Epithelial cell of prostate (primary cell): ENCODE measurements at regions not wholly inside any gene's neighbourhood (a gene's known extent, or its start where the extent isn't known, plus 50 kb on each side); places are given as distances from the start of the nearest gene placed in this dataset.
"Not testable (repeated sequence)": the region's sequence is repeated elsewhere in the genome, so short reads cannot be mapped to it uniquely, and the experiment has no call there.

Experiments used
- DNase-seq: peaks from one replicate; pipeline ENCODE4 v3.0.0-alpha.2; 2011; ENCODE audit warnings: low read depth, low spot score
- H3K27ac ChIP-seq: fragments of 450-650 bp; 2 replicates; pipeline ENCODE4 v1.5.1; 2017; ENCODE audit warnings: mild to moderate bottlenecking

DNA sequence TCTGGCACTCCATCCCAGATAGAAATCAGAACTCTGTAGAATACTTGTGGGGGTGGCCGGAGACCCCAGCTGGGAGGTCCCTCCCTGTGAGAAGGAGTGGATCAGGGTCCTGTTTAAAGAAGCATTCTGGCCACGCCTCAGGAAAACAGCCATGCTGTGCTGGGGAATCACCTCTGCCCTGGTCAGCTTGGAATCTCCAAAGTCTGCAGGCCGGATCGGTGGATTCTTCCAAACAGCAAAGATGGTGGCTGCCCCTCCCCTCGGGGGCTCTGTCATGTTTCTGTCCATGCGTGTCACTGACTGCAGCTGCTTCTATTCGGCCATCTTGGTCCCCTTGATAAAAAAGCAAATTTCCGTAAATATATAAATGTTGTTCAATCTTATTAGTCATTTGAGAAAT is 365.9 kb downstream of the JRKL start:
- H3K27ac ChIP-seq = no peak overlapping the region
- DNase-seq = no peak

DNA sequence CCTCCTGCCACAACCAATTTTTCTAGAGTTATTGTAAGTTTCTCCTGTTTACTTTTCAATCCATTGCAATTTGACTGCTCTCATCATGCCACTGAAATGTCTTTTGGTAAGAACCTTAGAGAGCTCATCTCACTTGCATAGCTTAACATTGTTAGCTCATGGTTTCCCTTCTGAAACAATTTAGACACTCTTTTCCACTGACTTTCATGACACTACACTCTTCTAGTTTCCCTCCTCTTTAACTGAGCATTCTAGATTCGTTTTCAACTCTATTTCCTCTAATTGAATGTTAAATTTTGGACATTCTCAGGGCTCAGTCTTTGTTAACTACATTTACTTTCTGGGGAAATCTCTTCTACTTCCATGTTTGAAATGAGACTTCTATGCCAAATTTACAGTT is 369.1 kb downstream of the JRKL start:
- H3K27ac ChIP-seq = no peak overlapping the region
- no peak for DNase-seq

DNA sequence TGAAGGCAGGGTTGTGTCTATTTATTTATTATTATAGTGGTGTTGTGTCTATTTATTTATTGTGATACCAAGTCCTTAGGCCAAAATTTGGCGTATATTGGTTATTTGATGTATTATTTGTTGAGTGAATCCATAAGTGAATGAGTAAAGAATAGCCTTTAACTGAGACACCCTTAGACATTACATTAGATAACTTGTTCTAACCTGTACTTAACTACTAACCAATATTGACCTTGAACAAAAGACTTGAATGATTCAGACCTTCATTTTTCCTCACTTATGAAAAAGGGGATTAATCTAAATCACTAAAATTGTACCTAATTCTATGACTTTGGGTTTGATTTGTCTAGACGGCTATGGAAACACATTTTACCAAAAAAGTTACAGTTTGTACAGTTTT is 370.5 kb downstream of the JRKL start:
- peak overlapping the region; percentile 72 for H3K27ac ChIP-seq
- no peak for DNase-seq

DNA sequence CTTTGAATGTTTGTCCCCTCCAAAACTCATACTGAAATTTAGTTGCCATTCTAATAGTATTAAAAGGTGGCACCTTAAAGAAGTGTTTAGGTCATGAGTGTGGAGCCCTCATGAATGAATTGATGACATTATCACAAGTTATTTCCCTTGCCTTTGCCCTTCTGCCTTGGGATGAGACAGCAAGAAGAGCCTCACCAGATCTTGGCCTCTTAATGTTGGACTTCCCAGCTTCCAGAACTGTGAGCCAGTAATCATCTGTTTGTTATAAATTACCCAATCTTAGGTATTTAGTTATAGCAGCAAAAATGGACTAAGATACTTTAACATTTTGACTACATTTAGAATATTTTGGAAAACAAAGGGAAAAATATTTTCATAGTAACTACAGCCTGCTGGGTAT is 371.0 kb downstream of the JRKL start:
- DNase-seq = no peak
- H3K27ac ChIP-seq = peak overlapping the region; percentile 72

DNA sequence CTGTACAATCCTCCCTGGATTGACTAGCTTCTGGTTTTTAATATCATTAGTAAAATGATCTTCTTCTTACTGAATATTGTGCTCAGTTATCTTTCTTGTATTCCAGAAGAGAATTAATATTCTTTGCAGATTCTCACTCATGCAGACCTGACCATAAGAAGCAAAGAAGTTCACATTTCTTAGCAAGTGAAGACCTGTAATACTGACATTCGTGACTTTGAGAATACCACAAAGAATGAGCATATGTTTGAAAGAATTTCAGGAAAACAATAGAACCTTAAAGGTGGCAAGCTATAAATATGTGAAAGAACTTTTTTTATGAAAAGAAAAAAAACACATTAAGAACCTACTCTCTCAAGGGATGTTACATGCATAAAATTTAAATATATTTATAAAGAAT is 371.6 kb downstream of the JRKL start:
- DNase-seq = no peak
- H3K27ac ChIP-seq = peak overlapping the region; percentile 72

DNA sequence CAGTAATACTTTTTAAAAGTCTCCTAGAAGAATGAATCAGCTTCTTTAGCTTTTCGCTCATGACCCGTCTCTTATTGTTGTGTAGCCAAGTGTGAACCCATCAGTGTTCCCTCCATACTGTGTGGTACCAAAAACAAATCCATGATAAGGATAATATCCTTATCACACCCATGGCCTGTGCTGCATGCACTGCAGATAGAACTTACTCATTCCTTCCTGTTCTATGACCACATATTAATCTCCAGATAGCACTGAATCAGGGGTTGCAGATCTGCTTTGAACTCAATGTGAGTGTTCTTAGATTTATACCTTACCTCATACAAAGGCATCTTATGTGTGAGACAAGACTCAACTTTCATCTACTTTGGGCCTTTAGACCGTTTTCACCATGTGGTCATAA is 373.4 kb downstream of the JRKL start:
- no peak for DNase-seq
- H3K27ac ChIP-seq = no peak overlapping the region

DNA sequence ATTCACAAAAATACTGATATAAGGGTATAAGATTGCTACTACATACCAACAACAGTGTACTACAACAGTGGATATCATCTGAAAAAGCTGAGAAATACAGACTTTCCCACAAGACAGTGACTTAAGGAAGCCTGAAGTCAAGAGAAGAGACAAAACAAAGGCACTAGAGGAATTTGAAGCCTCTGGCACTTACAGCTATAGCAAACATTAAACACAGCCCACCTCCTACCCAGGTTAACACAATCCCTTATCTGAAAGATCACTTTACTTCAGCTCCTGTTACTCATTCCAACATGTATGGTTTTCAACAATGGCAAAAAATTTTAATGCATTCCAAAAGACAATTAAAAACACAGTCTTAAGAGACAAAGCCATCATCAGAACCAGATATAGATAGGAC is 388.5 kb downstream of the JRKL start:
- DNase-seq = no peak
- no peak overlapping the region for H3K27ac ChIP-seq

DNA sequence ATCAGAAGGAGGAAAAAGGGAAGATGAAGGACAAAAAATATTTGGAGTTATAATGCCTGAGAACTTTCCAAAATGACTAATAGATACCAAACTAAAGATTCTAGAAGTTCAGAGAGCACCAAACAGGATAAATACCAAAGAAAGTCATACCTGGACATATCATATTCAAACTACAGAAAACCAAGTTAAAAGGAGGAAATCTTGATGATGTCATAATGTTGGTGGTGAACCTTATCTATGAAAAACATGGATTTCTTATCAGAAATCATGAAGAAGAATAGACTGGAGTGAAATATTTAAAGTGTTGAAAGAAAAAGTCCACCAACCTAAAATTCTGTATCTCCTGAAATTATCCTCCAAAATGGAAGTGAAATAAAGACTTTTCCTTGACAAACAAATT is 389.2 kb downstream of the JRKL start:
- DNase-seq = no peak
- no peak overlapping the region for H3K27ac ChIP-seq

DNA sequence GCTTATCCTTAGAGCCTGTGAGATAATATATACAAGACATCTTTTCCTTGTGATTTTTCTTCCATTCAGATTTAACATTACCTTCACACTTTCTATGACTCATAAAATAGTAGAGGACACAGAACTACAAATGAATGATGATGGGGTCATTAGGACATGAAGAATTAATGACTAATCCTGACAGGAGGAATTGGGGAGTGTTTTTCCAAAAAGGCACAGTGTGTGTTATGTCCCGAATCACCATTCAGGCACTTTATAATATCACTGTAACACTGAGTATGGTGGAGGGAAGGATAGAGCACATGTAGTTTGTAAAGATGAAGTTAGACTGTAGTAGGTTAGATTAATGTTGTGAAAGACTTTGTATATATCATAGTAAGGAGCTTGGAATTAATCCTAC is 391.3 kb downstream of the JRKL start:
- DNase-seq = peak; percentile 40
- no peak overlapping the region for H3K27ac ChIP-seq

DNA sequence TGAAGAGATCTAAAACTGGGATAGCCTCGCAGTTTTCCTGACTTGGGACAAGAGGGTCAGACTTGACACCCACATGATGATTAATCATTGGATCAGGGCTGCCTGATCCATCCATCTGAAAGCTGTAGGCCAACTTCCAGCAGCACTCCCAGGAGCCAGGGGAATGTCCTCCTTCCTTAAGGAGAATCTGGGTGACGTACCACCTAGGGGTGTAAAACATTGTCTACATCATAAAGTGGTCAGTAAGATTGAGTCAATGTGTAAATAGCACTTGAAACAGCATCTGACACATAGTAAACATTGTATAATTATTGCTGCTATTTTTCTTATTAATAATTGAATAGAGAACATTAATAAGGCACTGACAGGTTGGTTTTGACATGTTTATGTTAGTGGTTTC is 392.8 kb downstream of the JRKL start:
- DNase-seq = no peak

DNA sequence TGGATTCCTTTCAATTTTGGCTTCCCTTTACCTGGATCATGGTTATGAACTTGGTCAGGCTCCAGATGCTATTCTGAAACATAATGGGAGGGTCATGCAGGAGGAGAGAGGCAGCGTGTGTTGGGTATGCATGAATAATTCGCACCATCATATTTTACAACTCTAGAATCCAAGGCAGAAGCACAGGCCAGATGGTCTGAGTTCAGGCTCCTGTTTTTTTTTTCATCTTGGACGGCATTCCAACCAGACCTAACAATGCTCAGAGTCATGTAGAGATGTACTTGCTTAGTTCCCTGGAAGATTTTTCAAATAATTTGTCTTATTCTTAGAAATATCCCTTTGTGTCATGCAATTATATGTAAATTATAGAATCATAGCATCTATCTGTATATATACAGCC is 393.5 kb downstream of the JRKL start:
- DNase-seq = no peak
- no peak overlapping the region for H3K27ac ChIP-seq

More for the DNA sequence above, 392.8 kb downstream of the JRKL start:
- no peak overlapping the region for H3K27ac ChIP-seq

DNA sequence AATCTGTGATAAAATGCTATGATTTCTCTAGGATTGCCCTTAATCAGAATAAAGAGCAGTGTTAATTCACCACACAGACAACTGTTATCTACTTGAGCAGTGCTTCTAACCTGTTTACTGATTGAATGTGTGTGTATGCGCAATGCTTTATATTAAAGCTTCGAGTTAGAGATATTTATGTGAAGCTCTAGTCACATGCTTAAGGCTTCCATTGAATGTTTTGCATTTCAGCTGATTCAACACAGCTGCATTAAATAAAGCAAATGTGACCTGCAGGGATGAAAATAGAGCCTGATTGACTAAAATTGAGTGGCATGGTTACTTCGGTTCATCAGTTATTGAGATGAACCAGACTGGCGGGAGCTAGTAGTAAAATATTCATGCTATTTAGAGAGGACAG is 395.3 kb downstream of the JRKL start:
- no peak for DNase-seq
- no peak overlapping the region for H3K27ac ChIP-seq

DNA sequence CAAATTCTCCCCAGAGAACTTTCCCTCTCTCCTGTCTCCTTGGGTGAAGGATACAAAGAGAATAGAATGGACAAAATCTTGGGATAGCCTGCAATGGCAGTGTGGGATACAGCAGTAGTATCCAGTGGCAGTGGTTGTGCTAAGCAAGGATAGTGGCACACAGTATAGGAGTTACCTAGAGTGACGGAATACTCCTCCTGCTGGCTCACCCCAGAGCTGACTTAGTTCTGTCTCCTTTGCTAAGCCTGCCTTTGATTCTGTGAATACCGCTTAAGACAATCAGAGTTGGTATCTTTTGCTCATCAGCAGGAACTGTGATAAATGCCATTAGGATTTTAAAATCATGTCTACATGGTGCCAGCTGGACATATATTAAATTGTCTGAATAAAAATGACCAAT is 404.3 kb downstream of the JRKL start:
- no peak for DNase-seq
- no peak overlapping the region for H3K27ac ChIP-seq

DNA sequence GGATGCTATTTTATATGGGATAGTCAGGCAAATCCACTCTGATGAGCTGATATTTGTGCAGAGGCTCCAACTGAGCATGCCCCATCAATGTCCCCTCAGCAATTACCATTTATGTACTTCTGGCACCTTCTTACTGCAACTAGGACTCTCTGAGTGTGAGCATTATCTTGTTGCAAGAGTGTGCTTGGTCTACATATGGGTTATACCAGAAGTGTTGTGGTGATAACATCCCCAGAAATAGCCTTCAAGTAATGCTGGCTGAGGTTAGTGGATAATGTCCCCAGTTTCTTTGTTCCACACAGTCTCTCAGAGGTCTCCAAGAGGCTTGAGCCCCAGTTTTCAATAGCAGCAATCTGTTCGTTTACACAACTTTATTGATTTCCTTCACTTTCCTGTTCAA is 408.6 kb downstream of the JRKL start:
- no peak overlapping the region for H3K27ac ChIP-seq
- no peak for DNase-seq

DNA sequence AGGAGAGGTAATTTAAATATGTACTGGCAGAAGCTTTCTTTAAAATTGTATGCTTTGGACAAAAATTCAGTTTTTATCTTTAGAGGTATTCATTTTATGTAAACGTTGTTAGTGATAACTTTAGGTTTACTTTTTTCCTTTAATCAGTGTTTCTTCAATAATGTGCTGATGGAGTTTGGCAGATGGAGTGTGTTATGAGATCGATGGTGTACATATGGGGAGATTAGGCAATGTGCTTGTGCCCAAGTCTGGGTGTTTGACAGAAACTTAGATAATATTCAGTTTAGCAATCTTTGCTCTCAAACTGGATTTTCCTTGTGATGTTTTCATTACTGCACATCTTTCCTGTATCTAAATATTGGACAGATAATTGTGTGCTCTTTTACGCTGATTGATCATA is 425.4 kb downstream of the JRKL start:
- DNase-seq = no peak
- H3K27ac ChIP-seq = no peak overlapping the region

DNA sequence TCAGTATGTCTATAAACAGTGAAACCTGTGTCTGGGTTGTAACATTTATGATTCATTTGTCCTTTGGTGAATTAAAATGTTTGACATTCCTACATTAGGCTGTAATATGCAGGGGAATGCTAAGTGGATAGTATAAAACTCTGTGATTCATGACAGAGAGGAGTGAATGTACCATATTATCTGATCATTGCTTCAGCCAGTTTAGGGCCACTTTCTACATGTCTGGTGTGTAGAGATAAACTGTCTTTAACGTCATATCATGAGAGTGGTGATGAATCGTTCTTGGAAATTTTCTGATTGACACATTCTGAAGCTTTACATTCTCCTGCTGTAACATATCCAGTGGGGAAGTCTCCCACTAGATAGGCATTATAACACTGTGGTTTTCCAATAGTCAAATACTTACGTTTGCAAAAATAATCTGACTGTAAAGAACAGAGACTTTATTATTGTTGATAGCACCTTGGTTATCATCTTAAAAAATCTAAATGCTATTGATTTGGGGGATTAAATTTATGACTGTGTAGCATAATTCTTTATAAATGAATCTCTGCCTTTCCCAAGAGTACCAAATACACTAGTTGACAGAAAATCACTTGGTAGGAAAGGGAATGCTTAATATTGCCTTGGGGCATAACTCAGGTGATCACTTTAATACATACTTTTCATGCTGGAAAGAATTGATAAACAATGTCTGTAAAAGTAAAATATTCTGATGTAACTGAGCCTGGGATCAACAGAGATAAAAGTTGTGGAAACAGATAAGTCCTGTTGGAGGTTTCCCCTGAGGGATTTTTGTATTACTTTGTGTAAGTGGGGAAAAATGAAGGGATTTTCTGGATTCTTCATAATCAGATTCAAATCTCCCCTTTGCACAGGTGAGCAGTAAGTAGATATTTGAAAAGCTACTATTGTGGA is 427.9 kb downstream of the JRKL start:
- DNase-seq = peak; percentile 78
- peak overlapping the region; percentile 23 for H3K27ac ChIP-seq

DNA sequence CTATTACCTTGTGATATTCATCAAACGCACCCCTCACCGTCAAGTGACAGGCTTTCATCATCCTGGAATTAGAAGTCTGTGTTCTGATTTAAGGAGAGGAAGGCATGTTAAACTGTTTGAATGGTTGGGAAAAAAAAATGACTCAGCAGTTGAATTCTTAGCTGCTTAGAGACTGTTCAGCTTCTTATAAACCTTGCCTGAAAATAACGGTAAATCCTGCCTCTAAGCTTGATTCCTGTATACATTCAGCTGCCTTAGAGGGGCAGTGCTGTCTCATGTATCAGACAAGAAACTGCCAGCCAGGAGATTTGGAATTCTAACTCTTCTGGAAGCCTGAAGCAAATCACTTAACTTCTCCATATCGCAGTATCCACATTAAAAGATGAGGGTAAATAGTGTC is 437.4 kb downstream of the JRKL start:
- DNase-seq = no peak
- H3K27ac ChIP-seq = no peak overlapping the region

DNA sequence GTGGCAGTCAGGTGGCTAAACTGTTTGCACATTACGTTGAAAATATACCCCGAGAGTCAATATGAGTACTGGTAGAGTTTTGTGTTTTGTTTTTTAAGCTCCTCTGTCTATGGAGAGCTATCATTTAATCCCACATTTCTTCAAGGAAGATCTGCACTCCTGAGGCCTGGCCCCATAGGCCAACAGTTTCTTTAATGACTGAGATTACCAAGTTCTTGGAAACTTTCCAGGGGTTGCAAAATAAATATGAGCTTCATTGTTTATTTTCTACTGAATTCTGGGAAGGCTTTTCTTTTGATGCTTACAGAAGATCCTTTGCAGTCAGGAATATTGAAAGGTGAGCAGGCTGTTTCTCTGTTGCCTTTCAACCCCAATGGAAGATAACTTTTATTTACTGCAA is 452.0 kb downstream of the JRKL start:
- DNase-seq = no peak
- no peak overlapping the region for H3K27ac ChIP-seq

DNA sequence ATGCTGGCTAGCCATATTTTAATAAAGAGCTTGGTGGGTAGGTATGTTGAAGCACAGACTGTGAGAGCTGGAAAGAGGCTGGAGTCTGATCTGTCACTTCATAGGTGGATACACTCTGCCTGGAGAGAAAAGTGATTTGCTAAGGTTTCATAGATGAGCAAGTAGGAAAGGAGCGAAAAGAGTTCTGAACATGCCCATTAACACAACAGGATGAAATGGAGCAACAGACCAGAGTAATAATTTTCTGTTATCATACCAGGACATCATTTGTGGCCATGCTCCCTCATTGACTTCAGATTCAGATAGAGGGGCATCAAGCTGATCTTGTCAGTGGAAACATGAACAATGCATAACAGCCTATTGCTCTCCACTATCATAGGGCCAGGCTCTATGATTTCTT is 452.9 kb downstream of the JRKL start:
- no peak overlapping the region for H3K27ac ChIP-seq

DNA sequence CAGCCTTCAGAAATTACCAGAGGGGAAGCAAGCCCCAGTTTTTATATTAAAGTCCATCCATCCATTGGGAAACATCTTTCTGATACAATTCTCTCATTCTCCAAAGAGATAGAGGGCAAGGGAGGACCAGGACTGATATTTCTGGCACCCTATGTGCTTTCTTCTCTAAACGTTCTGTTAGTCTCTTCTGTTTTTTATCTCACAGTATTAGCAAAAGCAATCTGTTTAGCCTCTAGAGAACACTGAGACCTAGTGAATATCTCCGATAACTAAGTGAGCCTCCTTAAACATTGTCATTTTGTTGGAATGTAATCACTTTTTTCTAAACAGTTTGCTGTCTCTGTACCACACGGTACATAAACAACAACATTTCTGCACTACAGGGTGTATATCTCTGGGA is 464.6 kb downstream of the JRKL start:
- DNase-seq = no peak
- no peak overlapping the region for H3K27ac ChIP-seq

More for the DNA sequence above, 452.9 kb downstream of the JRKL start:
- DNase-seq = no peak

DNA sequence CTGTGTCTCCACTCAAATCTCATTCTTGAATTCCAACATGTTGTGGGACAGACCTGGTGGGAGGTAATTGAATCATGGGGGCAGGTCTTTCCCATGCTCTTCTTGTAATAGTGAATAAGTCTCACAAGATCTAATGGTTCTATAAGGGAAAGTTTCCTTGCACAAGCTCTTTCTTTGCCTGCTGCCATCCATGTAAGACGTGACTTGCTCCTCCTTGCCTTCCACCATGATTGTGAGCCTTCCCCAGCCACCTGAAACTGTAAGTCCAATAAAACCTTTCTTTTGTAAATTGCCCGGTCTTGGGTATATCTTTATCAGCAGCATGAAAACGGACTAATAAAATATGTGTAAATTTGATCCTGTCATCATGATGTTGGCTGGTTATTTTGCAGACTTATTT is 471.9 kb downstream of the JRKL start:
- not testable (repeated sequence) for H3K27ac ChIP-seq, DNase-seq

DNA sequence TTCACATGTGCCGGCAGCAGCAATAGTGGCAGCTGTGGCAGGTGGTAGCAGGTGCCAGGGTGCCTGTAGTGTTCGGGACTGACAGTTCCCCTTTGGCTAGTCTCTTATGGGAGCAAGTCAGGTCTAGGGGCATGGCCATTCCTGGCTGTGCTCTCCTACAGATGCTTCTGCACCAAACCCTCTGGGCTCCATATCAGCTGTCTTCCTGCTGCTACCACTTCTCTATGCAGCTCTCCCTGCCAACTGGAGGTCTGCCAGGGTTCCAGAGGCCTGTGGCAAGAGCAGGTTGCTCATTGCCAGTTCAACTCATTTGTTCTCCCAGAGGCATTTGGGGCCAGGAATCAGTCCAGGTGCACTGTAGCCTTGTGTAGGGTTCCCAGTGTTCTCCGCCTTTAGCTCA is 473.7 kb downstream of the JRKL start:
- no peak overlapping the region for H3K27ac ChIP-seq
- DNase-seq = no peak
